Liver (tissue), 8 donors: ENCODE measurements at regions not wholly inside any gene's neighbourhood (a gene's known extent, or its start where the extent isn't known, plus 50 kb on each side); places are given as distances from the start of the nearest gene placed in this dataset.

ENCODE experiments used
- DNase-seq: peaks from one replicate; pipeline ENCODE4 v3.0.0-alpha.2; 2017; ENCODE audit warnings: low spot score
- H3K27ac ChIP-seq, 2 donors: one replicate each; pipeline ENCODE4 v1.7.0; 2013; ENCODE audit warnings: inconsistent platforms in 2 of 2, low read length in 2 of 2, control low read depth in 1 of 2, low read depth in 1 of 2, mild to moderate bottlenecking in 1 of 2
- H3K27me3 ChIP-seq, 4 donors: one replicate each; pipeline versions ENCODE4 v1.6.1 to v1.7.0; 2013; ENCODE audit warnings: low read length in 3 of 4, inconsistent platforms in 1 of 4, mild to moderate bottlenecking in 1 of 4, moderate library complexity in 1 of 4; ENCODE audit not compliant: control insufficient read depth in 4 of 4, insufficient read depth in 4 of 4
- H3K36me3 ChIP-seq, 4 donors: one replicate each; pipeline versions ENCODE4 v1.6.1 to v1.7.0; 2013; ENCODE audit warnings: low read length in 3 of 4, mild to moderate bottlenecking in 3 of 4, low read depth in 1 of 4, moderate library complexity in 1 of 4; ENCODE audit not compliant: control insufficient read depth in 4 of 4, insufficient read depth in 3 of 4
- H3K4me1 ChIP-seq, 4 donors: one replicate each; pipeline versions ENCODE4 v1.6.1 to v1.7.0; 2013; ENCODE audit warnings: low read length in 3 of 4, mild to moderate bottlenecking in 3 of 4, moderate library complexity in 1 of 4; ENCODE audit not compliant: control insufficient read depth in 4 of 4, insufficient read depth in 4 of 4
- H3K4me3 ChIP-seq, 3 donors: one replicate each; pipeline versions ENCODE4 v1.6.1 to v1.7.0; 2013; ENCODE audit warnings: low read length in 3 of 3, control low read depth in 1 of 3, low read depth in 1 of 3, mild to moderate bottlenecking in 1 of 3
- H3K9ac ChIP-seq, 2 donors: one replicate each; pipeline ENCODE4 v1.7.0; 2013; ENCODE audit warnings: low read length in 2 of 2, mild to moderate bottlenecking in 2 of 2, moderate library complexity in 2 of 2, control low read depth in 1 of 2, low read depth in 1 of 2
- H3K9me3 ChIP-seq, 4 donors: one replicate each; pipeline versions ENCODE4 v1.6.1 to v1.7.0; 2013; ENCODE audit warnings: low read length in 3 of 4; ENCODE audit not compliant: control insufficient read depth in 4 of 4
- EGR1 ChIP-seq, 2 donors: IDR thresholded peaks; 2 replicates each; pipeline ENCODE4 v1.6.1; 2016 to 2018; ENCODE audit warnings: antibody characterized with exemption in 2 of 2, low read depth in 2 of 2
- FOXA1 ChIP-seq: IDR thresholded peaks from 2 replicates; pipeline ENCODE4 v1.6.1; 2016; ENCODE audit warnings: antibody characterized with exemption
- FOXA2 ChIP-seq: IDR thresholded peaks from 2 replicates; pipeline ENCODE4 v1.6.1; 2016; ENCODE audit warnings: antibody characterized with exemption
- GABPA ChIP-seq, 2 donors: IDR thresholded peaks in 1 of 2; conservative IDR thresholded peaks in 1 of 2; 2 replicates each; pipeline ENCODE4 v1.6.1; 2016; ENCODE audit warnings: antibody characterized with exemption in 2 of 2, mild to moderate bottlenecking in 1 of 2, moderate library complexity in 1 of 2
- HNF4A ChIP-seq, 2 donors: conservative IDR thresholded peaks; 2 replicates each; pipeline ENCODE4 v1.6.1; 2016; ENCODE audit warnings: antibody characterized with exemption in 2 of 2, mild to moderate bottlenecking in 2 of 2
- HNF4G ChIP-seq: IDR thresholded peaks from 2 replicates; pipeline ENCODE4 v1.6.1; 2016; ENCODE audit warnings: antibody characterized with exemption
- JUND ChIP-seq, 2 donors: IDR thresholded peaks; 2 replicates each; pipeline ENCODE4 v1.6.1; 2016; ENCODE audit warnings: antibody characterized with exemption in 2 of 2
- NR2F2 ChIP-seq: IDR thresholded peaks from 2 replicates; pipeline ENCODE4 v1.6.1; 2016; ENCODE audit warnings: antibody characterized with exemption
- RAD21 ChIP-seq, 2 donors: IDR thresholded peaks; 2 replicates each; pipeline ENCODE4 v1.6.1; 2016; ENCODE audit warnings: antibody characterized with exemption in 2 of 2, mild to moderate bottlenecking in 2 of 2
- RXRA ChIP-seq, 2 donors: IDR thresholded peaks; 2 replicates each; pipeline ENCODE4 v1.6.1; 2017 to 2018; ENCODE audit warnings: antibody characterized with exemption in 2 of 2, mild to moderate bottlenecking in 1 of 2
- SP1 ChIP-seq: IDR thresholded peaks from 2 replicates; pipeline ENCODE4 v1.6.1; 2018; ENCODE audit warnings: antibody characterized with exemption, mild to moderate bottlenecking
- TAF1 ChIP-seq: conservative IDR thresholded peaks from 2 replicates; pipeline ENCODE4 v1.6.1; 2016; ENCODE audit warnings: antibody characterized with exemption, mild to moderate bottlenecking
- YY1 ChIP-seq: IDR thresholded peaks from 2 replicates; pipeline ENCODE4 v1.6.1; 2016; ENCODE audit warnings: antibody characterized with exemption, mild to moderate bottlenecking
- ZBTB33 ChIP-seq: IDR thresholded peaks from 2 replicates; pipeline ENCODE4 v1.6.1; 2016; ENCODE audit warnings: antibody characterized with exemption
- WGBS: extraction: QIAGEN DNeasy Blood & Tissue Kit; methylation state at CpG from one replicate; pipeline ENCODE4 v1.1.7; 2013; 5-methylcytosine and 5-hydroxymethylcytosine counted together
- TF ChIP-seq, protein P1 (sequence below): IDR thresholded peaks from 2 replicates; pipeline ENCODE4 v1.6.1; 2016; ENCODE audit warnings: antibody characterized with exemption, mild to moderate bottlenecking
- TF ChIP-seq, protein P2 (sequence below): IDR thresholded peaks from 2 replicates; pipeline ENCODE4 v1.6.1; 2016; ENCODE audit warnings: antibody characterized with exemption
- TF ChIP-seq, protein P3 (sequence below): fragments of 150-350 bp; IDR thresholded peaks from 2 replicates; pipeline ENCODE4 v1.5.1; 2017; ENCODE audit warnings: improper control_type of control experiment, low read depth, low read length; ENCODE audit not compliant: missing input control
- TF ChIP-seq, protein P4 (sequence below): IDR thresholded peaks from 2 replicates; pipeline ENCODE4 v1.6.1; 2016; ENCODE audit warnings: antibody characterized with exemption
- donor health status: healthy.
- donor health status: healthy.
- donor health status: healthy.
- donor health status: healthy.
- donor health status: healthy.

DNA sequence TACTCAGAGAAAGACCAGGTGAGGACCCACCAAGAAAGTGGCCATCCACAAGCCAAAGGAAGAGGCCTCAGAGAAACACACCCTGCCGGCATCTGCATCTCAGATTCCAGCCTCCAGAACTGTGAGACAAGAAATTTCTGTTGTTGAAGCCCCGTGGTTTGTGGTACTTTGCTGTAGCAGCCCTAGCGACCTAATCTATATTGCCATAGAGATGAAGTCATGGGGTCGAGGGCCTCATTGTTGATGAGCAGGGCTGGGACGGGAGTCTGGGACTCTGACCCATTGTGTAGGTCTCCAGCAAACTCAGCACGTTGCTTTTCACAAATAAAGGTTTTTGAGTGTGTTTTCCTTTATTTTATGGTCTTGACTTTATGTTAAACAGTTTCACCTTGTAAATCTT, 174.9 kb downstream of the TNFSF13B start:
- DNase-seq, result no peak
- Histone ChIP-seq H3K4me1 (no peaks in the 10 kb centered on the region), H3K36me3 (no peaks in the 10 kb centered on the region), H3K9ac (no peak overlapping the region), H3K9me3 (peaks cover 0 to 3% (median 0%) of the 10 kb centered on the region in 4 donors), H3K4me3 (no peak overlapping the region), H3K27me3 (no peaks in the 10 kb centered on the region), H3K27ac (no peak overlapping the region)
- 25% methylated on average over 6 of the region's 6 CpGs for WGBS
- no peak for TF ChIP-seq EGR1 (IDR thresholded peaks at IDR 0.05; ENCODE audit: low read depth in 2 of 2)
- no peak for TF ChIP-seq HNF4A (conservative IDR thresholded peaks at IDR 0.05)
- TF ChIP-seq TAF1, result no peak
- no peak for TF ChIP-seq JUND (IDR thresholded peaks at IDR 0.05)
- no peak for TF ChIP-seq FOXA2

GRCh38 chr13:108448891-108449290, 179.4 kb downstream of the TNFSF13B start:
- no peak overlapping the region for H3K4me3 ChIP-seq
- TF ChIP-seq FOXA1, result no peak
- TF ChIP-seq RAD21 (IDR thresholded peaks at IDR 0.05), result no peak
- TF ChIP-seq, protein P1, sequence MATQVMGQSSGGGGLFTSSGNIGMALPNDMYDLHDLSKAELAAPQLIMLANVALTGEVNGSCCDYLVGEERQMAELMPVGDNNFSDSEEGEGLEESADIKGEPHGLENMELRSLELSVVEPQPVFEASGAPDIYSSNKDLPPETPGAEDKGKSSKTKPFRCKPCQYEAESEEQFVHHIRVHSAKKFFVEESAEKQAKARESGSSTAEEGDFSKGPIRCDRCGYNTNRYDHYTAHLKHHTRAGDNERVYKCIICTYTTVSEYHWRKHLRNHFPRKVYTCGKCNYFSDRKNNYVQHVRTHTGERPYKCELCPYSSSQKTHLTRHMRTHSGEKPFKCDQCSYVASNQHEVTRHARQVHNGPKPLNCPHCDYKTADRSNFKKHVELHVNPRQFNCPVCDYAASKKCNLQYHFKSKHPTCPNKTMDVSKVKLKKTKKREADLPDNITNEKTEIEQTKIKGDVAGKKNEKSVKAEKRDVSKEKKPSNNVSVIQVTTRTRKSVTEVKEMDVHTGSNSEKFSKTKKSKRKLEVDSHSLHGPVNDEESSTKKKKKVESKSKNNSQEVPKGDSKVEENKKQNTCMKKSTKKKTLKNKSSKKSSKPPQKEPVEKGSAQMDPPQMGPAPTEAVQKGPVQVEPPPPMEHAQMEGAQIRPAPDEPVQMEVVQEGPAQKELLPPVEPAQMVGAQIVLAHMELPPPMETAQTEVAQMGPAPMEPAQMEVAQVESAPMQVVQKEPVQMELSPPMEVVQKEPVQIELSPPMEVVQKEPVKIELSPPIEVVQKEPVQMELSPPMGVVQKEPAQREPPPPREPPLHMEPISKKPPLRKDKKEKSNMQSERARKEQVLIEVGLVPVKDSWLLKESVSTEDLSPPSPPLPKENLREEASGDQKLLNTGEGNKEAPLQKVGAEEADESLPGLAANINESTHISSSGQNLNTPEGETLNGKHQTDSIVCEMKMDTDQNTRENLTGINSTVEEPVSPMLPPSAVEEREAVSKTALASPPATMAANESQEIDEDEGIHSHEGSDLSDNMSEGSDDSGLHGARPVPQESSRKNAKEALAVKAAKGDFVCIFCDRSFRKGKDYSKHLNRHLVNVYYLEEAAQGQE, result no peak
- TF ChIP-seq, protein P2, sequence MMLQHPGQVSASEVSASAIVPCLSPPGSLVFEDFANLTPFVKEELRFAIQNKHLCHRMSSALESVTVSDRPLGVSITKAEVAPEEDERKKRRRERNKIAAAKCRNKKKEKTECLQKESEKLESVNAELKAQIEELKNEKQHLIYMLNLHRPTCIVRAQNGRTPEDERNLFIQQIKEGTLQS, result no peak
- no peak for TF ChIP-seq GABPA (IDR thresholded peaks at IDR 0.05 in 1 of 2, conservative IDR thresholded peaks at IDR 0.05 in 1 of 2)
- no peak for TF ChIP-seq JUND (IDR thresholded peaks at IDR 0.05)
- TF ChIP-seq FOXA2, result no peak
- TF ChIP-seq NR2F2, result no peak
- TF ChIP-seq HNF4A (conservative IDR thresholded peaks at IDR 0.05), result no peak
- TF ChIP-seq, protein P3, sequence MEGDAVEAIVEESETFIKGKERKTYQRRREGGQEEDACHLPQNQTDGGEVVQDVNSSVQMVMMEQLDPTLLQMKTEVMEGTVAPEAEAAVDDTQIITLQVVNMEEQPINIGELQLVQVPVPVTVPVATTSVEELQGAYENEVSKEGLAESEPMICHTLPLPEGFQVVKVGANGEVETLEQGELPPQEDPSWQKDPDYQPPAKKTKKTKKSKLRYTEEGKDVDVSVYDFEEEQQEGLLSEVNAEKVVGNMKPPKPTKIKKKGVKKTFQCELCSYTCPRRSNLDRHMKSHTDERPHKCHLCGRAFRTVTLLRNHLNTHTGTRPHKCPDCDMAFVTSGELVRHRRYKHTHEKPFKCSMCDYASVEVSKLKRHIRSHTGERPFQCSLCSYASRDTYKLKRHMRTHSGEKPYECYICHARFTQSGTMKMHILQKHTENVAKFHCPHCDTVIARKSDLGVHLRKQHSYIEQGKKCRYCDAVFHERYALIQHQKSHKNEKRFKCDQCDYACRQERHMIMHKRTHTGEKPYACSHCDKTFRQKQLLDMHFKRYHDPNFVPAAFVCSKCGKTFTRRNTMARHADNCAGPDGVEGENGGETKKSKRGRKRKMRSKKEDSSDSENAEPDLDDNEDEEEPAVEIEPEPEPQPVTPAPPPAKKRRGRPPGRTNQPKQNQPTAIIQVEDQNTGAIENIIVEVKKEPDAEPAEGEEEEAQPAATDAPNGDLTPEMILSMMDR, result no peak
- no peak for TF ChIP-seq HNF4G
- TF ChIP-seq, protein P4, sequence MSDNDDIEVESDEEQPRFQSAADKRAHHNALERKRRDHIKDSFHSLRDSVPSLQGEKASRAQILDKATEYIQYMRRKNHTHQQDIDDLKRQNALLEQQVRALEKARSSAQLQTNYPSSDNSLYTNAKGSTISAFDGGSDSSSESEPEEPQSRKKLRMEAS, result no peak
- no peak for TF ChIP-seq SP1
- TF ChIP-seq TAF1, result no peak
- TF ChIP-seq YY1, result no peak
- no peak for TF ChIP-seq EGR1 (IDR thresholded peaks at IDR 0.05; ENCODE audit: low read depth in 2 of 2)
- TF ChIP-seq ZBTB33, result no peak
- no peak for TF ChIP-seq RXRA (IDR thresholded peaks at IDR 0.05)
- H3K9me3 ChIP-seq, result peaks cover 0 to 4% (median under 1%) of the 10 kb centered on the region in 4 donors

More at GRCh38 chr13:108448891-108449290, 179.4 kb downstream of the TNFSF13B start:
- Histone ChIP-seq H3K9ac (no peak overlapping the region), H3K27me3 (no peaks in the 10 kb centered on the region), H3K4me1 (no peaks in the 10 kb centered on the region), H3K36me3 (no peaks in the 10 kb centered on the region), H3K27ac (no peak overlapping the region)
- no peak for DNase-seq
